Germinal center (tissue), 1 donor: ENCODE measurements at regions not wholly inside any gene's neighbourhood (a gene's known extent, or its start where the extent isn't known, plus 50 kb on each side); places are given as distances from the start of the nearest gene placed in this dataset.

Experiments used
- DNase-seq: peaks from one replicate; pipeline ENCODE4 v3.0.0; 2012; ENCODE audit warnings: mixed read lengths, low spot score

- no peak for DNase-seq
These were observed 51.1 kb upstream of the GRIK3 start for GRCh38 chr1:37085393-37085792.

- no peak for DNase-seq
These were observed 55.4 kb upstream of the GRIK3 start for GRCh38 chr1:37089750-37090149.

GRCh38 chr1:37090671-37091070, 56.4 kb upstream of the GRIK3 start:
- no peak for DNase-seq

GRCh38 chr1:37092937-37093336, 58.6 kb upstream of the GRIK3 start:
- DNase-seq, result no peak

- peak; percentile 48 for DNase-seq
These were observed 60.0 kb upstream of the GRIK3 start for GRCh38 chr1:37094302-37094701.

- DNase-seq, result peak; percentile 22
These were observed 62.2 kb upstream of the GRIK3 start for GRCh38 chr1:37096523-37096922.

GRCh38 chr1:37097731-37098130, 63.4 kb upstream of the GRIK3 start:
- DNase-seq, result no peak

- DNase-seq, result no peak
These were observed 63.9 kb upstream of the GRIK3 start for GRCh38 chr1:37098237-37098636.

GRCh38 chr1:37100310-37100709, 66.0 kb upstream of the GRIK3 start:
- no peak for DNase-seq

GRCh38 chr1:37102656-37103382, 68.5 kb upstream of the GRIK3 start:
- no peak for DNase-seq

GRCh38 chr1:37105911-37106310, 71.6 kb upstream of the GRIK3 start:
- DNase-seq, result no peak

- DNase-seq, result no peak
These were observed 73.0 kb upstream of the GRIK3 start for GRCh38 chr1:37107153-37107907.

GRCh38 chr1:37108596-37109188, 74.4 kb upstream of the GRIK3 start:
- no peak for DNase-seq

GRCh38 chr1:37112430-37112829, 78.1 kb upstream of the GRIK3 start:
- DNase-seq, result no peak

GRCh38 chr1:37113285-37113997, 79.1 kb upstream of the GRIK3 start:
- no peak for DNase-seq

- DNase-seq, result no peak
These were observed 84.5 kb upstream of the GRIK3 start for GRCh38 chr1:37118790-37119189.

GRCh38 chr1:37120279-37120678, 86.0 kb upstream of the GRIK3 start:
- DNase-seq, result no peak

GRCh38 chr1:37123276-37124115, 89.2 kb upstream of the GRIK3 start:
- DNase-seq, result no peak

GRCh38 chr1:37124501-37124900, 90.2 kb upstream of the GRIK3 start:
- DNase-seq, result no peak

- DNase-seq, result no peak
These were observed 91.0 kb upstream of the GRIK3 start for GRCh38 chr1:37125295-37125694.

GRCh38 chr1:37127254-37127748, 93.0 kb upstream of the GRIK3 start:
- DNase-seq, result no peak
